ENCODE measurements at regions not wholly inside any gene's neighbourhood (a gene's known extent, or its start where the extent isn't known, plus 50 kb on each side); places are given as distances from the start of the nearest gene placed in this dataset.

DNA sequence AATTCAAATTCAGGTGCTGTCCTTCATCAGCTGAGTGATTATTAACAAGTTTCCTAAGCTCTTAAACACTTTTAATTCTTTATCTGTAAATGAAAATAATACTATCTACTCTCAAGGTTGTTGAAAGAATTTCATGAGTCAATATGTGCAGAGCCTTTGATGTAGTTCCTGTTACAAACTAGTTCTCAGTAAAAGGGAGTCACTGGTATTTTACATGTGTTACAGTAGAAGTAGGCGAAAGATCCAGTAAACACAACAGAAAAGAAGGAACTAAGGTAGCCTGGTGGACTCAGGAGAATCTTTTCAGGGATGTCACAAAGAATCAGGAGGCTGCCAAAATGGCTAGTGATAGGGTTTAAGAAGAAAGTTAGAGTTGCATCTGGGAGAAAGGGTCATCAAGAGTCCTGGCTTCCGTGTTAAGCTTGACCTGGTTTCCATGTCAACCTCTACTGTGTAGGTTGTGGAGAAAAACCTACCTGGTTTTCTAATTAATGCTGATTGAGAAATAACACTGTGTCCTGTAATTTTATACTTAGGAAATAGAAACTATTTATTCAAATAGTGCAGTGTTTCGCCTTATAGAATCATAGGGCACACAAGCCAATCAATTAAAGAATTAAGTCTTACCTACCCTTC is 58.3 kb upstream of the TRIB2 start:
- Histone ChIP-seq H3K79me1 (ENCODE audit: low read length) (no peaks in the 10 kb centered on the region), H3K27me3 (ENCODE audit: insufficient read depth, low read length, poor library complexity) (no peaks in the 10 kb centered on the region), H3K4me2 (ENCODE audit: low read length) (no peak overlapping the region), H2BK120ac (ENCODE audit: low read depth, low read length) (no peak overlapping the region), H4K5ac (ENCODE audit: low read length) (no peak overlapping the region), H3K18ac (ENCODE audit: low read length) (no peak overlapping the region), H3K4me1 (ENCODE audit: control insufficient read depth, low read depth, low read length) (no peaks in the 10 kb centered on the region), H3K9ac (ENCODE audit: low read length) (no peak overlapping the region), H3K56ac (ENCODE audit: low read length) (no peak overlapping the region), H3K23ac (ENCODE audit: low read length) (no peak overlapping the region), H4K8ac (ENCODE audit: low read depth, low read length) (no peak overlapping the region), H3K4ac (ENCODE audit: low read depth, low read length) (no peak overlapping the region), H3K4me3 (ENCODE audit: low read length) (no peak overlapping the region), H3K36me3 (ENCODE audit: control insufficient read depth, insufficient read depth, low read length) (no peaks in the 10 kb centered on the region), H2BK15ac (replicated peaks; ENCODE audit: low read depth) (no peak overlapping the region), H3K27ac (ENCODE audit: low read depth, low read length) (no peak overlapping the region), H2BK5ac (ENCODE audit: low read length) (no peak overlapping the region), H3K79me2 (ENCODE audit: control insufficient read depth, insufficient read depth, low read length) (no peaks in the 10 kb centered on the region), H2AK5ac (ENCODE audit: low read length) (no peak overlapping the region)
- WGBS (ENCODE audit: extremely low coverage, insufficient coverage, low lambda C conversion rate) = no CpG with 5 or more reads among the region's 3 CpGs
- no peak for DNase-seq

DNA sequence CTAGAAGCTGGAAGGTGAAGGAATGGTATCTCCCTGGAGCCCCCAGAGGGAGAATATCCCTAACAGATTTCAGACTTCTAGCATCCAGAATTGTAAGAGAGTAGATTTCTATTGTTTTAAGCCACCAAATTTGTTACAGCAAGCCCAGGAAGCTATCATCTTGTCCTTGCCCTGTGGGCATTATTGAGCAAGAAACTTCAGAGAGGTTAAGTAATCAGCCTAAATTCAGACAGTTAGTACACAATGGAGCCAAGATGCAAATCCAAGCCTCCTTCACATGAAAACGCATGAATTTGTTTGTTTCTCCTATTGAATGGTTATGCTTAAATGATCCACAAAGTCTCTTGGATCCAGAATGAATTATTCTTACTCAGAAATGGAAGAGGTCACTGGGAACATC is 55.2 kb upstream of the TRIB2 start:
- H4K8ac ChIP-seq (ENCODE audit: low read depth, low read length) = no peak overlapping the region
- no peaks in the 10 kb centered on the region for H3K79me1 ChIP-seq (ENCODE audit: low read length)
- no peak overlapping the region for H3K56ac ChIP-seq (ENCODE audit: low read length)
- H4K5ac ChIP-seq (ENCODE audit: low read length) = no peak overlapping the region
- H3K36me3 ChIP-seq (ENCODE audit: control insufficient read depth, insufficient read depth, low read length) = no peaks in the 10 kb centered on the region
- no peak overlapping the region for H3K4ac ChIP-seq (ENCODE audit: low read depth, low read length)
- H2AK5ac ChIP-seq (ENCODE audit: low read length) = no peak overlapping the region
- no peaks in the 10 kb centered on the region for H3K27me3 ChIP-seq (ENCODE audit: insufficient read depth, low read length, poor library complexity)
- no peaks in the 10 kb centered on the region for H3K4me1 ChIP-seq (ENCODE audit: control insufficient read depth, low read depth, low read length)
- no peak overlapping the region for H3K27ac ChIP-seq (ENCODE audit: low read depth, low read length)
- DNase-seq = no peak
- H2BK120ac ChIP-seq (ENCODE audit: low read depth, low read length) = no peak overlapping the region
- H3K4me2 ChIP-seq (ENCODE audit: low read length) = no peak overlapping the region
- H3K4me3 ChIP-seq (ENCODE audit: low read length) = no peak overlapping the region
- no peak overlapping the region for H3K23ac ChIP-seq (ENCODE audit: low read length)
- H2BK15ac ChIP-seq (replicated peaks; ENCODE audit: low read depth) = no peak overlapping the region
- no peak overlapping the region for H3K18ac ChIP-seq (ENCODE audit: low read length)
- H2BK5ac ChIP-seq (ENCODE audit: low read length) = no peak overlapping the region
- no CpG with 5 or more reads among the region's 1 CpG for WGBS (ENCODE audit: extremely low coverage, insufficient coverage, low lambda C conversion rate)
- H3K9ac ChIP-seq (ENCODE audit: low read length) = no peak overlapping the region
- H3K79me2 ChIP-seq (ENCODE audit: control insufficient read depth, insufficient read depth, low read length) = no peaks in the 10 kb centered on the region

DNA sequence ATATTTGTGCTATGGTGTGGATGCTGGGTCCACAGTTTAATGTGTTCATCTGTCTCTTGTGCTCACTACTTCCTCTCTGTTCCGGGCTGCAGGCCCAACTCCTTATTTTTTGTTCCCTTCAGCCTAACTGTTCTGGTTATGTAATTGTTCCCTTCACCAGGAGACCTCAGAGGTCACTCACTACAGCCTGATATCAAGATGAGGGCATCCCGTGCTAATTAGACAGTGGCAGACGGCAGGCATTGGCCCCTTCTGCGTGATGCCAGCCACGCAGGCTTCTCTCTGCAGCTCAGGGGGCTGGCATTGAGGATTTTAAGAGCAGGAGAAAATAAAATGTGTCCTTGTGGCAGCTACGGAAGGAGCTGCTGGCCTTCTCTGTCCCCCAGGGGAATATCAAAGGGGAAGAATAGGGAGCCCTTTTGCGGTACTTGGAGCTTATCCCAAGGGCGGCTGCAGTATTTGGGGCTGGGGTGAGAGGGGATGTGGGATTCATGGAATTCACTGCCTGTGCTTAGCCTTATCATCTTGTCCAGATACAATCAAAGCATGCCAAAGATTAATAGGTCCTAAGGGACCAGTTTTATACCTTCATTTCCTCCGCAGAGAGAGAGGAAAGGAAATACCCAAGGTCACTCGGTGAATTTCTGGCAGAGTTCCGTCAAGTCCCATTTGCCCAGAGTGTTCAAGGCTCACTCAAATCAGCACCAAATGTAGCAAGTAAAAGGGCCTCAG is 53.3 kb upstream of the TRIB2 start:
- Histone ChIP-seq H3K4me1 (ENCODE audit: control insufficient read depth, low read depth, low read length) (no peaks in the 10 kb centered on the region), H3K27ac (ENCODE audit: low read depth, low read length) (no peak overlapping the region), H3K9ac (ENCODE audit: low read length) (no peak overlapping the region), H4K5ac (ENCODE audit: low read length) (no peak overlapping the region), H3K79me1 (ENCODE audit: low read length) (no peaks in the 10 kb centered on the region), H4K8ac (ENCODE audit: low read depth, low read length) (no peak overlapping the region), H2BK5ac (ENCODE audit: low read length) (no peak overlapping the region), H3K79me2 (ENCODE audit: control insufficient read depth, insufficient read depth, low read length) (no peaks in the 10 kb centered on the region), H2AK5ac (ENCODE audit: low read length) (no peak overlapping the region), H3K4me2 (ENCODE audit: low read length) (no peak overlapping the region), H3K4me3 (ENCODE audit: low read length) (no peak overlapping the region), H3K4ac (ENCODE audit: low read depth, low read length) (no peak overlapping the region), H3K36me3 (ENCODE audit: control insufficient read depth, insufficient read depth, low read length) (no peaks in the 10 kb centered on the region), H2BK120ac (ENCODE audit: low read depth, low read length) (no peak overlapping the region), H3K23ac (ENCODE audit: low read length) (no peak overlapping the region), H3K27me3 (ENCODE audit: insufficient read depth, low read length, poor library complexity) (no peaks in the 10 kb centered on the region), H2BK15ac (replicated peaks; ENCODE audit: low read depth) (no peak overlapping the region), H3K56ac (ENCODE audit: low read length) (no peak overlapping the region), H3K18ac (ENCODE audit: low read length) (no peak overlapping the region)
- DNase-seq = no peak
- no CpG with 5 or more reads among the region's 11 CpGs for WGBS (ENCODE audit: extremely low coverage, insufficient coverage, low lambda C conversion rate)

DNA sequence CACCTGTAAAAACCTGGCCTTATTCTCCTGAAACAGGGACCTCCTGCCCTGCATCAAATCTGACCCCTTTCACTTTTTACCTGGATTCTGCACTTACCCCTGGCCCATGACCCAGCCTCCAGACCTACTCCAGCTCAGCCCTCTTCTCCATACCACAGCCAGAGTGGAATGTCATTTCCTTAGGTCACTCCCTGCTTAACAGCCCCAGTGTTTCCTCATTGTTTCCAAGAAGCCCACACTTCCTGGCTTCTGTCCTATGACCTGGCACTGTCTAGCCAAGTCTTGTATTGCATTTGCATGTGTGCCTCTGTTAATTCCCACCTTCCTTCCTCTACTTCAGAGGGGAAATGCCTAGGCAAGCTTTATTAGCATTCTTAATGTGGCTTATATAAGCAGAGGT is 51.4 kb upstream of the TRIB2 start:
- no peak overlapping the region for H3K4ac ChIP-seq (ENCODE audit: low read depth, low read length)
- no peaks in the 10 kb centered on the region for H3K79me1 ChIP-seq (ENCODE audit: low read length)
- H3K56ac ChIP-seq (ENCODE audit: low read length) = no peak overlapping the region
- no peaks in the 10 kb centered on the region for H3K36me3 ChIP-seq (ENCODE audit: control insufficient read depth, insufficient read depth, low read length)
- no peak overlapping the region for H3K27ac ChIP-seq (ENCODE audit: low read depth, low read length)
- no peaks in the 10 kb centered on the region for H3K27me3 ChIP-seq (ENCODE audit: insufficient read depth, low read length, poor library complexity)
- H2BK15ac ChIP-seq (replicated peaks; ENCODE audit: low read depth) = no peak overlapping the region
- no peak overlapping the region for H2BK5ac ChIP-seq (ENCODE audit: low read length)
- H3K79me2 ChIP-seq (ENCODE audit: control insufficient read depth, insufficient read depth, low read length) = no peaks in the 10 kb centered on the region
- H3K4me1 ChIP-seq (ENCODE audit: control insufficient read depth, low read depth, low read length) = no peaks in the 10 kb centered on the region
- no peak overlapping the region for H3K18ac ChIP-seq (ENCODE audit: low read length)
- H3K23ac ChIP-seq (ENCODE audit: low read length) = no peak overlapping the region
- H4K8ac ChIP-seq (ENCODE audit: low read depth, low read length) = no peak overlapping the region
- peak; percentile 61 for DNase-seq
- no peak overlapping the region for H2AK5ac ChIP-seq (ENCODE audit: low read length)
- H4K5ac ChIP-seq (ENCODE audit: low read length) = no peak overlapping the region
- no peak overlapping the region for H3K9ac ChIP-seq (ENCODE audit: low read length)
- H2BK120ac ChIP-seq (ENCODE audit: low read depth, low read length) = no peak overlapping the region
- H3K4me3 ChIP-seq (ENCODE audit: low read length) = no peak overlapping the region
- H3K4me2 ChIP-seq (ENCODE audit: low read length) = no peak overlapping the region

DNA sequence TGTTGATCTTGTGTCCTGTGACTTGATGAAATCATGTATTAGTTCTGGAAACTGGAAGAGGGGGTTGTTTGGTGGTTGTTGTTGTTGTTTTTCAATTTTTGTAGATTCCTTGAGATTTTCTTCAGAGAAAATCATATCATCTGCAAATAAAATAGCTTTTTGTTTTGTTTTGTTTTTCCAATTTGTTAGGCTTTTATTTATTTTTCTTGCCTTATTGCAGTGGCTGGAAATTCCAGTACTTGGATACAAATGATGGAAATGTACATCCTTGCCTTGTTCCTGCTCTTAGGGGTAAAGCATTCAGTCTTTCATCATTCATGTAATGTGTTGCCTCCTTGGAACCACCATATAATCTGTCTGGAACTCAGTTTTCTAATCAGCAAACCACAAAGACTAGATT is 50.3 kb upstream of the TRIB2 start:
- H3K36me3 ChIP-seq (ENCODE audit: control insufficient read depth, insufficient read depth, low read length) = no peaks in the 10 kb centered on the region
- no peak for DNase-seq
- no peak overlapping the region for H4K5ac ChIP-seq (ENCODE audit: low read length)
- H3K18ac ChIP-seq (ENCODE audit: low read length) = no peak overlapping the region
- no peak overlapping the region for H3K4me3 ChIP-seq (ENCODE audit: low read length)
- H2AK5ac ChIP-seq (ENCODE audit: low read length) = no peak overlapping the region
- H3K4me1 ChIP-seq (ENCODE audit: control insufficient read depth, low read depth, low read length) = no peaks in the 10 kb centered on the region
- no peak overlapping the region for H3K9ac ChIP-seq (ENCODE audit: low read length)
- H4K8ac ChIP-seq (ENCODE audit: low read depth, low read length) = no peak overlapping the region
- H2BK120ac ChIP-seq (ENCODE audit: low read depth, low read length) = no peak overlapping the region
- no peak overlapping the region for H2BK5ac ChIP-seq (ENCODE audit: low read length)
- no peak overlapping the region for H3K27ac ChIP-seq (ENCODE audit: low read depth, low read length)
- no peak overlapping the region for H3K4me2 ChIP-seq (ENCODE audit: low read length)
- H3K56ac ChIP-seq (ENCODE audit: low read length) = no peak overlapping the region
- H3K79me2 ChIP-seq (ENCODE audit: control insufficient read depth, insufficient read depth, low read length) = no peaks in the 10 kb centered on the region
- no peaks in the 10 kb centered on the region for H3K27me3 ChIP-seq (ENCODE audit: insufficient read depth, low read length, poor library complexity)
- H3K23ac ChIP-seq (ENCODE audit: low read length) = no peak overlapping the region
- H3K79me1 ChIP-seq (ENCODE audit: low read length) = no peaks in the 10 kb centered on the region
- H3K4ac ChIP-seq (ENCODE audit: low read depth, low read length) = no peak overlapping the region
- H2BK15ac ChIP-seq (replicated peaks; ENCODE audit: low read depth) = no peak overlapping the region

Measured in mesendoderm (in vitro differentiated cells).